HuH-7 (cell line): ENCODE measurements at regions not wholly inside any gene's neighbourhood (a gene's known extent, or its start where the extent isn't known, plus 50 kb on each side); places are given as distances from the start of the nearest gene placed in this dataset.

Experiments
- DNase-seq: peaks from one replicate; pipeline ENCODE4 v3.0.0; 2011; ENCODE audit warnings: low spot score

GRCh38 chr2:101556033-101556459, 81.1 kb upstream of the RFX8 start:
- no peak for DNase-seq

GRCh38 chr2:101551336-101551888, 76.5 kb upstream of the RFX8 start:
- no peak for DNase-seq

GRCh38 chr2:101550555-101550954, 75.6 kb upstream of the RFX8 start:
- DNase-seq, result no peak

- DNase-seq, result no peak
Observed at GRCh38 chr2:101549371-101549770, 74.5 kb upstream of the RFX8 start.

GRCh38 chr2:101546376-101547058, 71.6 kb upstream of the RFX8 start:
- no peak for DNase-seq

- DNase-seq, result no peak
Observed at GRCh38 chr2:101545950-101546349, 71.0 kb upstream of the RFX8 start.

GRCh38 chr2:101540518-101540917, 65.6 kb upstream of the RFX8 start:
- no peak for DNase-seq

- DNase-seq, result no peak
Observed at GRCh38 chr2:101538076-101538475, 63.2 kb upstream of the RFX8 start.

- DNase-seq, result no peak
Observed at GRCh38 chr2:101534149-101534611, 59.3 kb upstream of the RFX8 start.

GRCh38 chr2:101533561-101534148, 58.7 kb upstream of the RFX8 start:
- DNase-seq, result no peak

GRCh38 chr2:101528501-101528900, 53.6 kb upstream of the RFX8 start:
- DNase-seq, result no peak

- DNase-seq, result no peak
Observed at GRCh38 chr2:101524806-101525430, 50.0 kb upstream of the RFX8 start.
